ENCODE measurements at regions not wholly inside any gene's neighbourhood (a gene's known extent, or its start where the extent isn't known, plus 50 kb on each side); places are given as distances from the start of the nearest gene placed in this dataset.

DNA sequence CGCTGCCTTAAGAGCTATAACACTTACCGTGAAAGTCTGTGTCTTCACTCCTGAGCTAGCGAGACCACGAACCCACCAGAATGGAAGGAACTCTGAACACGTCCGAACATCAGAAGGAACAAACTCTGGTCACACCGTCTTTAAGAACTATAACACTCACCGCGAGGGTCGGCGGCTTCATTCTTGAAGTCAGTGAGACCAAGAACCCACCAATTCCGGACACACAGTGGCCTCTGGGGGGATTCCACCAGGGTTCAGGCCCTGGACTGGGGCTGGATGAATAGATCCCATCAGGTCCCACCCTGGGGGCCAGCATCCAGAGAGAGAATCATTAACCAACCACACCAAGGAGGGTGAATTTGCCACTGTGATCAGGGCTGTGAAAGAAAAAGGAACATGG, 55.8 kb upstream of the ATP12A start:
- no peak for DNase-seq (ENCODE audit: low spot score)
- TF ChIP-seq, protein P1, sequence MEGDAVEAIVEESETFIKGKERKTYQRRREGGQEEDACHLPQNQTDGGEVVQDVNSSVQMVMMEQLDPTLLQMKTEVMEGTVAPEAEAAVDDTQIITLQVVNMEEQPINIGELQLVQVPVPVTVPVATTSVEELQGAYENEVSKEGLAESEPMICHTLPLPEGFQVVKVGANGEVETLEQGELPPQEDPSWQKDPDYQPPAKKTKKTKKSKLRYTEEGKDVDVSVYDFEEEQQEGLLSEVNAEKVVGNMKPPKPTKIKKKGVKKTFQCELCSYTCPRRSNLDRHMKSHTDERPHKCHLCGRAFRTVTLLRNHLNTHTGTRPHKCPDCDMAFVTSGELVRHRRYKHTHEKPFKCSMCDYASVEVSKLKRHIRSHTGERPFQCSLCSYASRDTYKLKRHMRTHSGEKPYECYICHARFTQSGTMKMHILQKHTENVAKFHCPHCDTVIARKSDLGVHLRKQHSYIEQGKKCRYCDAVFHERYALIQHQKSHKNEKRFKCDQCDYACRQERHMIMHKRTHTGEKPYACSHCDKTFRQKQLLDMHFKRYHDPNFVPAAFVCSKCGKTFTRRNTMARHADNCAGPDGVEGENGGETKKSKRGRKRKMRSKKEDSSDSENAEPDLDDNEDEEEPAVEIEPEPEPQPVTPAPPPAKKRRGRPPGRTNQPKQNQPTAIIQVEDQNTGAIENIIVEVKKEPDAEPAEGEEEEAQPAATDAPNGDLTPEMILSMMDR (IDR thresholded peaks at IDR 0.05), result no peak
- no peak for ATAC-seq (ENCODE audit: low FRiP score)

DNA sequence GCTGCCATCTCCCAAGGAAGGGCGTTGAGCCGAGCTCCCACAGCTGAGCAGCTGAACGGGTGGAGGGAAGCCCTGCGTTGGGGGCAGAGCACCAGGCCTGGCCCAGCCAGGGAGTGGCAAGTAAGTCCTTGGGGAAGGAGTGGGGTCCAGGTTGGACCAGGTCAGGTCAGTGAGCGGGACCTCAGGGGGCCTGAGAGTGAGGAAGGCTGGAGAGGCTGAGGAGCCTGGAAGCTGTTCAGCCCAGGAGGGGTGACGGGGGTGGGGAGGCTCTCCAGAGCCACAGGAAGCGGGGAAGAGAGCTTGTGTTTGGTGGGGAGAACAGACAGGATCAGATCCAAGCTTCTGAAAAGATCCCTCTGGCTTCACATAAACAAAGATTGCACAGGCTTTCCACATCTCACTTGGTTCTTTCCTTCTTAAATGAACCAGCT, 55.4 kb upstream of the ATP12A start:
- DNase-seq (ENCODE audit: low spot score), result no peak
- TF ChIP-seq, protein P1 (IDR thresholded peaks at IDR 0.05), result no peak
- no peak for ATAC-seq (ENCODE audit: low FRiP score)

DNA sequence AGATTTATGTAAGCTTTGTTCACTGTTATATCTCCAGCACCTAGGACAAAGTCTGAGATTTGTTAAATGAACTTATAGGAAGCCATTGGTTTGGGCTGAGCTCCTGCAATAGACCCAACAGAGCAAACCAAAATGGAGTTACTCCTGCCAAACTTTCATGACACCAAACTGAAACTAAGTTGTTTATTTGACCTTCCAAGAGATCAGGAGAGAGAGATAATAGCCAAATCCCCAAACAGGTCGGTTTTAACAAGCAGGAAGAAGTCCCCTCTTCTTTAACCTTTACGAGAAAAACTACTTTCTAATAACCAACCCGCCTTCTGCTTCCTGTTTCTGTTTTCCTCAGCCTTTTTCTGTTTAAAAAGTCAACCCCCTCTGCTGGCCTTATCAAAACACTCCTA, 54.9 kb upstream of the ATP12A start:
- no peak for DNase-seq (ENCODE audit: low spot score)
- no peak for ATAC-seq (ENCODE audit: low FRiP score)
- TF ChIP-seq, protein P1 (IDR thresholded peaks at IDR 0.05), result no peak

DNA sequence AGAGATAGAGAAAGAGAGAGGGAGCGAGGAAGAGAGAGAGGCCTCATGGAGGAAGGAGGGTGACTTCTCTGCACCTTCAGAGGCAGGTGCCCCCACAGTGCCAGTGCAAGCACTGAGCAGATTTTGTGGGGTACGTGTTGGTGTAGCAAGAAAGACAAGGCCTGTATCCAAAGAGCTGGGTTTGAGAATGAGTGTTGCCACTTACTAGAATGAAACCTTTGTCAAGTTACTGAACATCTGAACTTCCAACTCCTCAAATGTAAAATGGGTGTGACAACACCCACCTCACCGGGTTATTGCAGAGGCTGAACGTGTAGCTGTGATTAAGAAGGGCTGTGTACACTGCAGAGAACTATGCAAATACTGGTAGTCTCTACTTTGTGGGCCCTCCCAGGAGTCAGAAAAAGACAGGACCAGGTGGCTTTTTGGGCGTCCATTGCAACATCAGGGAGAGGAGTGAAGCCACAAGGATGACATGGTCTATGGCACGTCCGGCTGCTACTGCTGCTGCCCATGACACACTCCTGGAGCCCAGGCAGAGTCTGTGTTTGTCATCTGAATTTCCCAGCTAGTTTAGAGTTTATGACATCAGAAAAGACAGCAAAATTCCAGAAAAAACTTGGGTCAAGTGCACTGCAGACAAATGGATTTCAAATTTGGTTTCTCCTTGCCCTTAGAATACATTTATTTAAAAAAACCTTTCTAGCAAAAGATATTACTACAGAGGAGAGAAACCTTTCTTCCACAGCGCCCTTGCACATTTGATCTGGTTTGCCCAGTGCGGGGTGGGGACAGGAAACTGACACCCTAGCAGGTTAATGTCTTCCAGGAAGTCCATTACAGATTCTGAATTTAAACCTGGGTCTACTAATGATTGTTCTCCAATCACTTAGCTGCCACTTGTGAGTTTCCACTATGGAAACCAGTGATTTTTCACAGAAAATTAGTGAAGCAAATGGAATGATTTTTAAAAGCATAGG, 54.0 kb upstream of the ATP12A start:
- TF ChIP-seq, protein P1 (IDR thresholded peaks at IDR 0.05), result no peak
- DNase-seq (ENCODE audit: low spot score), result no peak
- ATAC-seq (ENCODE audit: low FRiP score), result no peak

DNA sequence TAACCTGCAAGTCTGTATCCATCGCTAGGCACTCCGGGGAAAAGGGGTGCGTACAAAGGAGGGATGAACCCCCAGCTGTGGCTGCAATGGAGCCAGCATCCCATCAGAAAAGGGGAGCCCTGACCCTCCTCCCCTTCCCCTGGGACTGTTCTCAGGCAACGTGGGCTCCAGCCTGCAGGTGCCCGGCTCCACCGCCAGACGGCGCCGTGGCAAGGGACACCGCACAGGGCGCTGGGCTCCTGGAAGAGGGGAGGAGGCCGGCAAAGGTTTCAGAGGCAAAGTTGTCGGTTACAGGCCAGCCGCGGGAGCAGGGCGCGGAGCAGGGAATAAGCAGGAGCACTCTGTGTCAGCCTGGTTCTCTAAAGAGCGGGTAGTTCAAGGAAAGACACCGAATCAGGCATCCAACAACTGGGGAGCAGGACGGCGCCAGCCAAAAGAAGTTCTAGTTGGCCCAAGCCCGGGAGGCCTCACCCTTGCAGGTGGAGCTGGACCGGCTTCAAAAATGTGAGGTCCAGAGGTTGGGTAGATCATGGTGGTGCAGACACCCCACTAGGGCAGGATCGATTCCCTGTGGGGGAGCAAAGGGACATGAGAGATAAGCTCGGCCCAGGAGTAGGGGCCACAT, 53.0 kb upstream of the ATP12A start:
- DNase-seq (ENCODE audit: low spot score) (no peak), ATAC-seq (ENCODE audit: low FRiP score) (no peak)
- TF ChIP-seq, protein P1 (IDR thresholded peaks at IDR 0.05), result no peak

DNA sequence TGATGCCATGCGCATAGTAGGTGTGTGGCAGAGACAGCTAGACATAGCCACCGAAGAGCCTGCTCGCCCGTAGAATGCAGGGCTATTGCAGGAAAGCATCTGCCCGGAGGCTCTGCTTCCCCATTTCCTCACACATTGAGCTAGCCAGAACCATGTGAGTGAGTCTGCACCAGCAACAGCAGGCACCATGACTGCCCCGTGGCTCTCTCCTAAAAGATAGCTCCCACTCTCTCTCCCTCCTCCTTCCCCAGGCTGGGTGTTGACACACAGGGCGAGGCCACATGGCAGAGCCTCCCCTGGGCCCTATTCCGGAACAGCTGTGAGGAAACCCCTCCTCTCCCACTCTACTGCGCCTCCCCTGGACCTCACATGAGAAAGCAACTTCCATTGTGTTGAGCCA, 52.3 kb upstream of the ATP12A start:
- ATAC-seq (ENCODE audit: low FRiP score) (no peak), DNase-seq (ENCODE audit: low spot score) (no peak)
- TF ChIP-seq, protein P1 (IDR thresholded peaks at IDR 0.05), result no peak
